OCI-LY3 (cell line): ENCODE measurements at regions not wholly inside any gene's neighbourhood (a gene's known extent, or its start where the extent isn't known, plus 50 kb on each side); places are given as distances from the start of the nearest gene placed in this dataset.

Source experiments
- H2AFZ ChIP-seq: fragments of 200-600, 300-600 bp; shearing (Covaris generic); 2 replicates; pipeline ENCODE4 v1.6.0; 2014; ENCODE audit warnings: antibody characterized with exemption, low read depth, low read length
- H3K27ac ChIP-seq: fragments of 200-600, 300-600 bp; sonication (generic); 2 replicates; pipeline ENCODE4 v1.5.1; 2014; ENCODE audit warnings: mild to moderate bottlenecking, low read length, moderate library complexity, mixed read lengths
- H3K27me3 ChIP-seq: fragments of 200-600, 300-600 bp; sonication (generic); 2 replicates; pipeline ENCODE4 v1.6.1; 2014; ENCODE audit warnings: low read depth, low read length, mixed read lengths
- H3K36me3 ChIP-seq: fragments of 200-600, 300-600 bp; sonication (generic); replicated peaks from 2 replicates; pipeline ENCODE3; 2014; ENCODE audit warnings: low read depth, low read length, mixed read lengths
- H3K4me1 ChIP-seq: fragments of 300-600, 200-600 bp; sonication (generic); 2 replicates; pipeline ENCODE4 v1.6.1; 2014; ENCODE audit warnings: low read length, mixed read lengths
- H3K4me2 ChIP-seq: fragments of 200-600, 300-600 bp; sonication (generic); 2 replicates; pipeline ENCODE4 v1.6.1; 2014; ENCODE audit warnings: low read length, mixed read lengths
- H3K4me3 ChIP-seq: fragments of 300-600, 200-600 bp; sonication (generic); 2 replicates; pipeline ENCODE4 v1.5.1; 2014; ENCODE audit warnings: antibody characterized with exemption, mild to moderate bottlenecking, low read length, moderate library complexity
- H3K79me2 ChIP-seq: fragments of 300-600, 200-600 bp; shearing (Covaris generic); 2 replicates; pipeline ENCODE4 v1.6.1; 2014; ENCODE audit warnings: mild to moderate bottlenecking, low read length, mixed read lengths
- H3K9ac ChIP-seq: fragments of 300-600, 200-600 bp; shearing (Covaris generic); 2 replicates; pipeline ENCODE4 v1.6.0; 2014; ENCODE audit warnings: mild to moderate bottlenecking, low read length, moderate library complexity
- H3K9me3 ChIP-seq: fragments of 200-600, 300-600 bp; shearing (Covaris generic); 2 replicates; pipeline ENCODE4 v1.6.1; 2014; ENCODE audit warnings: low read length, mixed read lengths; ENCODE audit not compliant: insufficient read depth
- H4K20me1 ChIP-seq: fragments of 200-600, 300-600 bp; sonication (generic); 2 replicates; pipeline ENCODE4 v1.6.1; 2016; ENCODE audit warnings: low read length, mixed read lengths; ENCODE audit not compliant: insufficient read depth
- EZH2phosphoT487 ChIP-seq: fragments of 200-600 bp; shearing (Covaris generic); IDR thresholded peaks from 2 replicates; pipeline ENCODE4 v1.6.1; 2018; ENCODE audit warnings: antibody characterized with exemption, mixed run types, low read depth
- TF ChIP-seq, protein P1 (sequence below): fragments of 200-600, 300-600 bp; sonication (generic); IDR thresholded peaks from 2 replicates; pipeline ENCODE4 v1.5.1; 2014; ENCODE audit warnings: antibody characterized with exemption, low read length, low read depth

DNA sequence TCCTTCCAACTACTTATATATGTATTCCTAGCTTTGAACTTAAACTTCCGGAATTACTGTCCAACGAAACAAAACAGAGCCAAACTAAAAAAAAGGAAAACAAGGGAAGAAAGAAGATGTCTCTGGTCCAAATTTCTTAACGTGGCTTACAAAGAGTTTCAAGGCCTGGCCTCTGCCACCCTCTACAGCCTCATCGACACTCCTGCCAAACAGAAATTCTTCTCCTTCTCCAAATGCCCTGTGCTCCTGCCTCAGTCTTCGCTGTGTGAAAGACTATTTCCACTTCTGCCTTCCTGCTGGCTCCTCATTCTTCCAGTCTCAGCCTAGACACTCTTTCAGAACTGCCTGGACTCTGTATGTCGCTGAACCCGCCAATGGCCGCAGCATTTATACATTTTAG, 249.2 kb downstream of the TXNL1 start:
- no peak overlapping the region for H3K4me2 ChIP-seq
- H3K4me1 ChIP-seq: no peaks in the 10 kb centered on the region
- no peaks in the 10 kb centered on the region for H4K20me1 ChIP-seq
- H3K79me2 ChIP-seq: no peaks in the 10 kb centered on the region
- H3K9ac ChIP-seq: no peak overlapping the region
- no peak overlapping the region for H3K27ac ChIP-seq
- no peaks in the 10 kb centered on the region for H3K9me3 ChIP-seq
- 0 out of 2 replicates have a peak, but pooled peaks cover under 1% of the 10 kb centered on the region for H3K27me3 ChIP-seq
- H3K4me3 ChIP-seq: no peak overlapping the region
- TF ChIP-seq, protein P1, sequence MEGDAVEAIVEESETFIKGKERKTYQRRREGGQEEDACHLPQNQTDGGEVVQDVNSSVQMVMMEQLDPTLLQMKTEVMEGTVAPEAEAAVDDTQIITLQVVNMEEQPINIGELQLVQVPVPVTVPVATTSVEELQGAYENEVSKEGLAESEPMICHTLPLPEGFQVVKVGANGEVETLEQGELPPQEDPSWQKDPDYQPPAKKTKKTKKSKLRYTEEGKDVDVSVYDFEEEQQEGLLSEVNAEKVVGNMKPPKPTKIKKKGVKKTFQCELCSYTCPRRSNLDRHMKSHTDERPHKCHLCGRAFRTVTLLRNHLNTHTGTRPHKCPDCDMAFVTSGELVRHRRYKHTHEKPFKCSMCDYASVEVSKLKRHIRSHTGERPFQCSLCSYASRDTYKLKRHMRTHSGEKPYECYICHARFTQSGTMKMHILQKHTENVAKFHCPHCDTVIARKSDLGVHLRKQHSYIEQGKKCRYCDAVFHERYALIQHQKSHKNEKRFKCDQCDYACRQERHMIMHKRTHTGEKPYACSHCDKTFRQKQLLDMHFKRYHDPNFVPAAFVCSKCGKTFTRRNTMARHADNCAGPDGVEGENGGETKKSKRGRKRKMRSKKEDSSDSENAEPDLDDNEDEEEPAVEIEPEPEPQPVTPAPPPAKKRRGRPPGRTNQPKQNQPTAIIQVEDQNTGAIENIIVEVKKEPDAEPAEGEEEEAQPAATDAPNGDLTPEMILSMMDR: no peak
- TF ChIP-seq EZH2phosphoT487: no peak
- H3K36me3 ChIP-seq: no peaks in the 10 kb centered on the region
- no peak overlapping the region for H2AFZ ChIP-seq

DNA sequence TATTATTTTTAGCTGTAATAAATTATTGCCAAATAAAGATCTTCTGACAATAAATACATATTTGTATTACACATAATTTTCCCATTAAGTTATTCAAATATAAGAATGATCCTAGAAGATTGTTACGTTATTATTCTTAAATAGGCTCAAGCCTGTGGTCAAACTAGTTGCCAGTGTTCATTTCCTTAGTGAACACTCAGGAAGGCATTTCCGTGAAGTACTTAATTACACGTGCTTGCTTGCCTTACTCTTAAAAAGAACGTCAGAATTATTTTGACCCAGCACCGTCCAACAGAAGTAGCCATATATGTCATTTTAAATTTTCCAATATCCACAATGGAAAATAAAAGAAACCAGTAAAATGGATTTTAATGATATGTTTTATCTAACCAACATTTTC, 249.8 kb downstream of the TXNL1 start:
- no peak for TF ChIP-seq EZH2phosphoT487
- TF ChIP-seq, protein P1: no peak
- Histone ChIP-seq H2AFZ (no peak overlapping the region), H3K27ac (no peak overlapping the region), H3K4me3 (no peak overlapping the region), H4K20me1 (no peaks in the 10 kb centered on the region), H3K4me2 (no peak overlapping the region), H3K36me3 (no peaks in the 10 kb centered on the region), H3K79me2 (no peaks in the 10 kb centered on the region), H3K9ac (no peak overlapping the region), H3K27me3 (no peaks in the 10 kb centered on the region), H3K4me1 (peaks cover under 1% of the 10 kb centered on the region), H3K9me3 (no peaks in the 10 kb centered on the region)

DNA sequence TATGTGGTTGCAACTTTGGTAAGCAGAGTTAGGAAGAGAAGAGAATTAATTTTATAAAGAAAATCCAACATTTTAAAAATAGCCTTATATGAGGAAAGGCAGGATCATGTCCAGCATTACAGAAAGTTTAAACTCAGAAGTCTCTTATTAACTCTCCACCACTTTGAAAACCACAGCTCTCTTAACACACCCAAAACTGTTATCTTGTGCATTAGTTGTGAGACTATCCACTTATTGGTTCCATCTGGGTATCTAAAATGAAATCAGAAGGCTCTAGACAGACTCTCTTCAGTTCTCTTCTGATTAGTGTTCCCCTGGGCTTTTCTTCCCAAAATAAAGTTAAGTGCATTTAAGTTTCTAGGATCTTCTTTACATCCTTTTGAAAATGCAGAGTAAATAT, 251.5 kb downstream of the TXNL1 start:
- Histone ChIP-seq H3K9ac (no peak overlapping the region), H3K4me3 (no peak overlapping the region)

DNA sequence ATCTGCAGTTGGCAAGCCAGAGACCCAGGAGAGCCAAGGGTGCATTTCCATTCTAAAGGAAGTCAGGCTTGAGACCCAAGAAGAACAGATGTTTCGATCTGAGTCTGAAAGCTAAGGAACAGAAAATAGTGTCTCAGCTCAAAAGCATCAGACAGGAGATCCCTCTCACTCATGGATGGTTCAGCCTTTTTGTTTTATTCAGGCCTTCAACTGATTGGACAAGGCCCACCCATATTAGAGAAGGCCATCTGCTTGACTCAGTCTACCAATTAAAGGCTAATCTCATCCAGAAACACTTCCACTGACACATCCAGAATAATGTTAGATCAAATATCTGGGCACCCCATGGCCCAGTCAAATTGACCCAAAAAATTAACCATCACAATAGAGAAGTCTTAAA, 255.0 kb downstream of the TXNL1 start:
- Histone ChIP-seq H3K9me3 (no peaks in the 10 kb centered on the region), H3K79me2 (no peaks in the 10 kb centered on the region), H3K9ac (no peak overlapping the region), H2AFZ (no peak overlapping the region), H3K36me3 (no peaks in the 10 kb centered on the region), H3K4me2 (no peak overlapping the region), H3K4me3 (no peak overlapping the region), H3K27me3 (no peaks in the 10 kb centered on the region), H4K20me1 (no peaks in the 10 kb centered on the region), H3K27ac (no peak overlapping the region), H3K4me1 (peaks cover 13% of the 10 kb centered on the region)
- no peak for TF ChIP-seq EZH2phosphoT487
- TF ChIP-seq, protein P1: no peak

More for the DNA sequence above, 251.5 kb downstream of the TXNL1 start:
- H3K27ac ChIP-seq: no peak overlapping the region
- H3K4me1 ChIP-seq: peaks cover 6% of the 10 kb centered on the region
- H3K36me3 ChIP-seq: no peaks in the 10 kb centered on the region
- H3K9me3 ChIP-seq: no peaks in the 10 kb centered on the region
- no peaks in the 10 kb centered on the region for H3K79me2 ChIP-seq
- no peak overlapping the region for H3K4me2 ChIP-seq
- H3K27me3 ChIP-seq: no peaks in the 10 kb centered on the region
- no peak overlapping the region for H2AFZ ChIP-seq
- TF ChIP-seq, protein P1: no peak
- no peak for TF ChIP-seq EZH2phosphoT487
- no peaks in the 10 kb centered on the region for H4K20me1 ChIP-seq
